Peyer's patch (tissue), 4 donors: ENCODE measurements at regions not wholly inside any gene's neighbourhood (a gene's known extent, or its start where the extent isn't known, plus 50 kb on each side); places are given as distances from the start of the nearest gene placed in this dataset.

Experiments used
- CTCF ChIP-seq, 6 experiments: fragments of 450-650 bp in 4 of 6; fragments of 200-600 bp in 2 of 6; sonication (generic) in 1 of 6; IDR thresholded peaks; one replicate each; pipeline ENCODE4 v1.5.1; 2017 to 2019; ENCODE audit warnings: antibody characterized with exemption in 6 of 6, mild to moderate bottlenecking in 3 of 6, moderate library complexity in 1 of 6
- POLR2A ChIP-seq, 2 donors: fragments of 450-650 bp; IDR thresholded peaks; one replicate each; pipeline ENCODE4 v1.5.1; 2017; ENCODE audit warnings: antibody characterized with exemption in 2 of 2, mild to moderate bottlenecking in 2 of 2, moderate library complexity in 2 of 2

DNA sequence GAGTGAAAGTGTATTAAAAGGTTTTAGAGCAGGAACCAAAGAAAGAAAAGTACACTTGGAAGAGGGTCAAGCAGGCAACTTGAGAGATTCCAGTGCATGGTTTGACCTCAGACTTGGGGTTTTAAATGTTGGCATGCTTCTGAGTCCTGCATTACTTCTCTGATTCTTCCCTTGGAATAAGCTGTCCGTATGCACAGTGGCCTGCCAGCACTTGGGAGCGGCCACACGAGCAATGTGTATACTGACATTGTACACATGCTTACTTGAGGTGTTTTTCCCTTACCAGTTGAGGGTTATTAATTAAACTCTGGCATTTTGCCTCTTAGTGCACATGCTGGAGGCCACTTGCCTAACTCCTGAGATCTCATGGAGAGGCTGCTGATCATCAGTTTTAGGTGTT lies 786.6 kb upstream of the RGS18 start:
- TF ChIP-seq CTCF (IDR thresholded peaks at IDR 0.05) (no peak), POLR2A (IDR thresholded peaks at IDR 0.05) (no peak)
